HL-60 (cell line): ENCODE measurements at regions not wholly inside any gene's neighbourhood (a gene's known extent, or its start where the extent isn't known, plus 50 kb on each side); places are given as distances from the start of the nearest gene placed in this dataset.

Experiments used
- DNase-seq, 2 experiments: peaks; one replicate each; pipeline ENCODE4 v3.0.0-alpha.2; 2010 to 2020; ENCODE audit warnings: low read depth in 1 of 2, low spot score in 1 of 2
- H3K27ac ChIP-seq: fragments of 250-450 bp; sonication (Bioruptor Pico); replicated peaks from 2 replicates; pipeline ENCODE4 v1.5.1; 2020; ENCODE audit warnings: mild to moderate bottlenecking, moderate library complexity
- H3K27me3 ChIP-seq: fragments of 250-450 bp; sonication (Bioruptor Pico); 2 replicates; pipeline ENCODE4 v1.5.1; 2021; ENCODE audit warnings: mild to moderate bottlenecking, moderate library complexity; ENCODE audit not compliant: insufficient read depth, poor library complexity, severe bottlenecking
- H3K4me3 ChIP-seq: replicated peaks from 2 replicates; pipeline ENCODE4 v1.5.1; 2011; ENCODE audit warnings: mild to moderate bottlenecking, control low read depth, low read length; ENCODE audit not compliant: insufficient read depth
- CTCF ChIP-seq: IDR thresholded peaks from one replicate; pipeline ENCODE4 v1.5.1; 2011; ENCODE audit warnings: low read length, control low read depth, inconsistent platforms; ENCODE audit not compliant: insufficient read depth
- GABPA ChIP-seq: IDR thresholded peaks from 2 replicates; pipeline ENCODE4 v1.6.1; 2012; ENCODE audit warnings: low read depth
- POLR2AphosphoS5 ChIP-seq: IDR thresholded peaks from 2 replicates; pipeline ENCODE4 v1.6.1; 2012; ENCODE audit warnings: low read depth
- SPI1 ChIP-seq: IDR thresholded peaks from 2 replicates; pipeline ENCODE4 v1.6.1; 2012; ENCODE audit warnings: low read depth, mild to moderate bottlenecking, borderline replicate concordance
- TF ChIP-seq, protein P1 (sequence below): IDR thresholded peaks from 2 replicates; pipeline ENCODE4 v1.6.1; 2012; ENCODE audit warnings: low read depth; ENCODE audit not compliant: insufficient replicate concordance

DNA sequence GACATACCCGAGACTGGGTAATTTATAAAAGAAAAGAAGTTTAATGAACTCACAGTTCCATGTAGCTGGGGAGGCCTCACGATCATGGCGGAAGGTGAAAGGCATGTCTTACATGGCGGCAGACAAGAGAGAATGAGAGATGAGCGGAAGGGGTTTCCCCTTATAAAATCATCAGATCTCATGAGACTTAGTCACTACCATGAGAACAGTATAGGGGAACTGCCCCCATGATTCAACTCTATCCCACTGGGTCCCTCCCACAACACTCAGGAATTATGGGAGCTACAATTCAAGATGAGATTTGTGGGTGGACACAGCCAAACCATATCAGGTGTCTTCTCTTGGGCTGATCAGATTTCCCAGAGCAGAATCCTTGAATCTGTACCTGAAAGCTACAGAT, 617.3 kb upstream of the ID2 start:
- Histone ChIP-seq H3K27me3 (no peaks in the 10 kb centered on the region), H3K4me3 (no peak overlapping the region), H3K27ac (no peak overlapping the region)
- TF ChIP-seq SPI1 = no peak
- no peak for TF ChIP-seq GABPA
- TF ChIP-seq POLR2AphosphoS5 = no peak
- TF ChIP-seq, protein P1, sequence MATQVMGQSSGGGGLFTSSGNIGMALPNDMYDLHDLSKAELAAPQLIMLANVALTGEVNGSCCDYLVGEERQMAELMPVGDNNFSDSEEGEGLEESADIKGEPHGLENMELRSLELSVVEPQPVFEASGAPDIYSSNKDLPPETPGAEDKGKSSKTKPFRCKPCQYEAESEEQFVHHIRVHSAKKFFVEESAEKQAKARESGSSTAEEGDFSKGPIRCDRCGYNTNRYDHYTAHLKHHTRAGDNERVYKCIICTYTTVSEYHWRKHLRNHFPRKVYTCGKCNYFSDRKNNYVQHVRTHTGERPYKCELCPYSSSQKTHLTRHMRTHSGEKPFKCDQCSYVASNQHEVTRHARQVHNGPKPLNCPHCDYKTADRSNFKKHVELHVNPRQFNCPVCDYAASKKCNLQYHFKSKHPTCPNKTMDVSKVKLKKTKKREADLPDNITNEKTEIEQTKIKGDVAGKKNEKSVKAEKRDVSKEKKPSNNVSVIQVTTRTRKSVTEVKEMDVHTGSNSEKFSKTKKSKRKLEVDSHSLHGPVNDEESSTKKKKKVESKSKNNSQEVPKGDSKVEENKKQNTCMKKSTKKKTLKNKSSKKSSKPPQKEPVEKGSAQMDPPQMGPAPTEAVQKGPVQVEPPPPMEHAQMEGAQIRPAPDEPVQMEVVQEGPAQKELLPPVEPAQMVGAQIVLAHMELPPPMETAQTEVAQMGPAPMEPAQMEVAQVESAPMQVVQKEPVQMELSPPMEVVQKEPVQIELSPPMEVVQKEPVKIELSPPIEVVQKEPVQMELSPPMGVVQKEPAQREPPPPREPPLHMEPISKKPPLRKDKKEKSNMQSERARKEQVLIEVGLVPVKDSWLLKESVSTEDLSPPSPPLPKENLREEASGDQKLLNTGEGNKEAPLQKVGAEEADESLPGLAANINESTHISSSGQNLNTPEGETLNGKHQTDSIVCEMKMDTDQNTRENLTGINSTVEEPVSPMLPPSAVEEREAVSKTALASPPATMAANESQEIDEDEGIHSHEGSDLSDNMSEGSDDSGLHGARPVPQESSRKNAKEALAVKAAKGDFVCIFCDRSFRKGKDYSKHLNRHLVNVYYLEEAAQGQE = no peak
- TF ChIP-seq CTCF = no peak
- no peak for DNase-seq

GRCh38 chr2:8065191-8065590, 616.7 kb upstream of the ID2 start:
- DNase-seq = no peak
- TF ChIP-seq CTCF (no peak), SPI1 (no peak), POLR2AphosphoS5 (no peak), GABPA (no peak)
- TF ChIP-seq, protein P1 = no peak
- Histone ChIP-seq H3K27me3 (no peaks in the 10 kb centered on the region), H3K4me3 (no peak overlapping the region), H3K27ac (no peak overlapping the region)

GRCh38 chr2:8067784-8068336, 614.0 kb upstream of the ID2 start:
- DNase-seq = no peak
- H3K27ac ChIP-seq = no peak overlapping the region
- TF ChIP-seq, protein P1 = no peak
- TF ChIP-seq CTCF = no peak
- TF ChIP-seq POLR2AphosphoS5 = no peak
- no peak for TF ChIP-seq GABPA
- TF ChIP-seq SPI1 = no peak
- no peak overlapping the region for H3K4me3 ChIP-seq
- H3K27me3 ChIP-seq = no peaks in the 10 kb centered on the region
